Peyer's patch (tissue), 4 donors: ENCODE measurements at regions not wholly inside any gene's neighbourhood (a gene's known extent, or its start where the extent isn't known, plus 50 kb on each side); places are given as distances from the start of the nearest gene placed in this dataset.

Experiments used
- DNase-seq, 3 donors: peaks; one replicate each; pipeline ENCODE4 v3.0.0-alpha.2; 2017 to 2019
- H3K27ac ChIP-seq, 4 donors: fragments of 200-600 bp; sonication (generic); one replicate each; pipeline ENCODE4 v1.5.1; 2016 to 2019
- H3K27me3 ChIP-seq, 2 donors: fragments of 200-600 bp; sonication (generic); one replicate each; pipeline ENCODE4 v1.5.1; 2019
- H3K36me3 ChIP-seq, 3 donors: fragments of 200-600 bp; sonication (generic); one replicate each; pipeline ENCODE4 v1.5.1; 2016 to 2019
- H3K4me1 ChIP-seq, 4 donors: fragments of 200-600 bp; sonication (generic); one replicate each; pipeline ENCODE4 v1.5.1; 2016 to 2019
- H3K4me3 ChIP-seq, 4 donors: fragments of 200-600 bp; sonication (generic); 1 replicate in 3 of 4; 2 replicates in 1 of 4; pipeline ENCODE4 v1.5.1; 2016 to 2019; ENCODE audit warnings: mild to moderate bottlenecking in 1 of 4
- H3K9me3 ChIP-seq, 4 donors: fragments of 200-600 bp; sonication (generic); one replicate each; pipeline ENCODE4 v1.5.1; 2016 to 2019; ENCODE audit warnings: mild to moderate bottlenecking in 1 of 4
- CTCF ChIP-seq, 6 experiments: fragments of 450-650 bp in 4 of 6; fragments of 200-600 bp in 2 of 6; sonication (generic) in 1 of 6; IDR thresholded peaks; one replicate each; pipeline ENCODE4 v1.5.1; 2017 to 2019; ENCODE audit warnings: antibody characterized with exemption in 6 of 6, mild to moderate bottlenecking in 3 of 6, moderate library complexity in 1 of 6
- POLR2A ChIP-seq, 2 donors: fragments of 450-650 bp; IDR thresholded peaks; one replicate each; pipeline ENCODE4 v1.5.1; 2017; ENCODE audit warnings: antibody characterized with exemption in 2 of 2, mild to moderate bottlenecking in 2 of 2, moderate library complexity in 2 of 2

DNA sequence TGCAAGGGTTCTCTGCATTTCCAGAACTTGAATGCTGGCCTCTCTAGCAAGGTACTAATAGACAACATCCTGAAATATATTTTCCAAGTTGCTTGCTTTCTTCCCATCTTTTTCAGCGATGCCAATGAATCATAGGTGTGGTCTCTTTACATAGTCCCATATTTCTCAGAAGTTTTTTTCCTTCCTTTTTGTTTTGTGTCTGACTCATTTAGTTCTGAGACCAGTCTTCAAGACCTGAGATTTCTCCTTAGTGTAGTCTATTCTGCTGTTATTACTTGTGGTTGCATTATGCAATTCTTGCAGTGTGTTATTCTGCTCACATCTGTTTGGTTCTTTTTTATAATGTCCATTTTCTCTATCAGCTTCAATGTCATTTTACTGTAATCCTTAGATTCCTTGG lies 1265.0 kb upstream of the ALCAM start:
- H3K36me3 ChIP-seq: no peaks in the 10 kb centered on the region
- DNase-seq: no peak
- no peak overlapping the region for H3K27ac ChIP-seq
- no peaks in the 10 kb centered on the region for H3K9me3 ChIP-seq
- H3K27me3 ChIP-seq: no peaks in the 10 kb centered on the region
- no peaks in the 10 kb centered on the region for H3K4me1 ChIP-seq
- H3K4me3 ChIP-seq: no peak overlapping the region
- no peak for TF ChIP-seq POLR2A (IDR thresholded peaks at IDR 0.05)
- TF ChIP-seq CTCF (IDR thresholded peaks at IDR 0.05): no peak

DNA sequence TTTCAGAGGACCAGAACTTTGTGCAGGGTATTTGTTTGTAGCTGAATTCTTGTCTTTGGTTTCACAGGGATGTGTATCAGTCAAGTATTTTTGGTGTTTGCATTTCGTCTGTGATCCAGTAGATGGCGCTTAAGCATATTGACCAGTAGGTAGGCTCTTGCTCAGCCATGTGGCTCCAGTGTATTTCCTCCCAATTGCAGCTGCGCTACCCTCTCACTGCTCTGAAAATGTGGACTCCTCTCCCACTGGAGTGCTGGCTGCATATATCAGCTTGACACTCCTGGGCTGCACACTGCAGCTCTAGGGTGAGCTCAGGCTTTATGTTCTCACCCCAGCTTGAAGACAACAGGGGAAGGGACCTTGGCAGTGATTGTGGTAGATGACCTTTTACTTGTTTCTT lies 1264.3 kb upstream of the ALCAM start:
- Histone ChIP-seq H3K4me1 (no peaks in the 10 kb centered on the region), H3K36me3 (no peaks in the 10 kb centered on the region), H3K4me3 (no peak overlapping the region), H3K27me3 (no peaks in the 10 kb centered on the region), H3K9me3 (no peaks in the 10 kb centered on the region), H3K27ac (no peak overlapping the region)
- TF ChIP-seq POLR2A (IDR thresholded peaks at IDR 0.05) (no peak), CTCF (IDR thresholded peaks at IDR 0.05) (peak in 1 of 6 experiments; percentile 20)
- DNase-seq: peak in 1 of 3 donors; percentile 17

- TF ChIP-seq CTCF (IDR thresholded peaks at IDR 0.05) (no peak), POLR2A (IDR thresholded peaks at IDR 0.05) (no peak)
- Histone ChIP-seq H3K27me3 (no peaks in the 10 kb centered on the region), H3K9me3 (no peaks in the 10 kb centered on the region)
These were observed 1260.4 kb upstream of the ALCAM start for GRCh38 chr3:104106276-104106675.

GRCh38 chr3:104108522-104108921 lies 1258.2 kb upstream of the ALCAM start:
- H3K4me1 ChIP-seq: no peaks in the 10 kb centered on the region
- no peaks in the 10 kb centered on the region for H3K9me3 ChIP-seq
- TF ChIP-seq CTCF (IDR thresholded peaks at IDR 0.05) (no peak), POLR2A (IDR thresholded peaks at IDR 0.05) (no peak)
- DNase-seq: no peak
- no peaks in the 10 kb centered on the region for H3K36me3 ChIP-seq
- H3K27ac ChIP-seq: no peak overlapping the region
- H3K4me3 ChIP-seq: no peak overlapping the region
- no peaks in the 10 kb centered on the region for H3K27me3 ChIP-seq

More at GRCh38 chr3:104106276-104106675, 1260.4 kb upstream of the ALCAM start:
- H3K4me3 ChIP-seq: no peak overlapping the region
- H3K27ac ChIP-seq: no peak overlapping the region
- H3K36me3 ChIP-seq: no peaks in the 10 kb centered on the region
- no peaks in the 10 kb centered on the region for H3K4me1 ChIP-seq
- DNase-seq: no peak

DNA sequence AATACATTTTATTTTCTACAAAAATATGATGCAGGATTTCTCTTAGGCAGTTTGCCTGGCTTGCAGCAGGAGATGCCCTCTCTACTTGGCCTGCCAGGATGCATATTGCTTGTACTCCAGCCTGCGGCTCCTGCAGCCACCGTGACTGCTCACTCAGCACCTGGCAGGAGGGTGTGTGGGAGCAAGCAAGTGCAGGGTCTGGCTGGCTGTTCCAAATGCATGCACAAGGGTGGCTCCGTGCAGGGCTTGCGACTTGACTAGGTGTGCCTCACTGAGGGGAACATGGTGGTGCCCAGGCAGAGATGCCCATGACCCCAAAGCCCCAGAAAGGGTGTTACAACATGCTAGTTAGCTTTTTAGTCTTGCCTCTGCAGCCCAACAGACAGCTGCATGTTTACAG lies 1240.2 kb upstream of the ALCAM start:
- Histone ChIP-seq H3K4me3 (no peak overlapping the region), H3K9me3 (no peaks in the 10 kb centered on the region), H3K27ac (no peak overlapping the region), H3K4me1 (no peaks in the 10 kb centered on the region), H3K36me3 (no peaks in the 10 kb centered on the region), H3K27me3 (no peaks in the 10 kb centered on the region)
- no peak for DNase-seq
- TF ChIP-seq CTCF (IDR thresholded peaks at IDR 0.05) (no peak), POLR2A (IDR thresholded peaks at IDR 0.05) (no peak)

DNA sequence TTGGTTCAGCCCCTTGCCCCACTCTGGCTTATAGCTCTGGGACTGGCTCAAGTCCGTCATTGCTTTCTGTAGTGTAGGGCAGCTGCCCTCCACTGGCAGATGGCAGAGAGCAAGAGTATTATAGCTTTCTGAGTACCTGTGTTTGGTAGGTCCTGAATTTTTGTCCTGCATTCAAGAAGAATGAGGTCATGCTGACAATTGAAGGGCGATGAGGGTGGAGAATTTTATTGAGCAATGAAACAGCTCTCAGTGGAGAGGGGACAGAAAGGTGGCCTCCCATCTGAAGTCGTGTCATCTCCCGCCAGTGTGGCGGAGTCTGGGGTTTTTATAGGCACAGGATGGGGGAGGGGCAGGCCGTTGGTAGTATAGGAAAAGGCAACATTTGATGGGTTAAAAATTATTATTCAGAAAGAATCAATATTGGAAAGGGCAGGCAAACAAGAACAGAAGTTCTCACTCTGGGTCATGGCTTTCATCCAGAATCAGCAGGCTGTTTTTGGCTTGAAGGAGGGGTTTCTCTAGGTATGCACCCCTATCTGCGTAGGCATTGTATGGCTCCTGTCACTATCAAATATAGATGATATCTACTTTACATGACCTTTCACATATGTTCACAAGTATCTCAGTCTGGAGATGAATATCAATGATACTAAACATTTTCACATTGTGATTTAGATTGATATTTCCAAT lies 1239.7 kb upstream of the ALCAM start:
- Histone ChIP-seq H3K36me3 (no peaks in the 10 kb centered on the region), H3K4me1 (no peaks in the 10 kb centered on the region), H3K4me3 (no peak overlapping the region), H3K27ac (no peak overlapping the region), H3K9me3 (no peaks in the 10 kb centered on the region), H3K27me3 (no peaks in the 10 kb centered on the region)
- TF ChIP-seq CTCF (IDR thresholded peaks at IDR 0.05): no peak
- no peak for DNase-seq
